ENCODE measurements at regions not wholly inside any gene's neighbourhood (a gene's known extent, or its start where the extent isn't known, plus 50 kb on each side); places are given as distances from the start of the nearest gene placed in this dataset.

- 83% methylated on average over 13 of the region's 19 CpGs for WGBS (ENCODE audit: insufficient coverage)
Observed at GRCh38 chr2:853203-853870, 97.3 kb upstream of the SNTG2 start.

DNA sequence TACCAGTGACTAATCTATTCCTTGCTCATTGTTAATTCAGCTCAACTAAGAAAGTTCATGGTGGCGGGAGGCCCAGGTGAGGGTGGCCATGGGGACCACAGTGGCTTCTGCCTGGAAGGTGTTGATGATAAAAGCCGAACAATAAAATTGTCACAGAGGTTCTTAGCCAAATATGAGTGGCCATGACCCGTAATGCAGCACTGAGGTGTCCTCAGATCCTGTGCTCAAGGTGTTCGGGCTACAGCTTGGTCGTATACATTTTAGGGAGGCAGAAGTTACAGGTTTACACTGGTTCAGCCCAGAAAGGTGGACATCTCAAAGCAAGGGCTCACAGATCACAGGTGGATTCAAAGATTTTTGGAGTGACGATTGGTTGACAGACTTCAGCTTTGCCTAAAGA lies 98.5 kb upstream of the SNTG2 start:
- Histone ChIP-seq H3K36me3 (ENCODE audit: control insufficient read depth, insufficient read depth, low read length) (no peaks in the 10 kb centered on the region), H3K27ac (ENCODE audit: low read depth, low read length) (no peak overlapping the region), H3K4me3 (ENCODE audit: low read depth, low read length) (no peak overlapping the region), H3K9me3 (ENCODE audit: control insufficient read depth, insufficient read depth, low read length) (no peaks in the 10 kb centered on the region), H3K27me3 (ENCODE audit: control insufficient read depth, insufficient read depth, low read length) (no peaks in the 10 kb centered on the region), H3K4me1 (ENCODE audit: control insufficient read depth, insufficient read depth, low read length) (no peaks in the 10 kb centered on the region)
- DNase-seq (ENCODE audit: low read depth in 4 of 6, low spot score in 6 of 6), result no peak
- 94% methylated on average over 6 of the region's 6 CpGs for WGBS (ENCODE audit: insufficient coverage)

More at GRCh38 chr2:853203-853870, 97.3 kb upstream of the SNTG2 start:
- H3K4me1 ChIP-seq (ENCODE audit: control insufficient read depth, insufficient read depth, low read length), result no peaks in the 10 kb centered on the region
- no peaks in the 10 kb centered on the region for H3K36me3 ChIP-seq (ENCODE audit: control insufficient read depth, insufficient read depth, low read length)
- H3K27me3 ChIP-seq (ENCODE audit: control insufficient read depth, insufficient read depth, low read length), result no peaks in the 10 kb centered on the region
- H3K27ac ChIP-seq (ENCODE audit: low read depth, low read length), result no peak overlapping the region
- DNase-seq (ENCODE audit: low read depth in 4 of 6, low spot score in 6 of 6), result no peak
- no peaks in the 10 kb centered on the region for H3K9me3 ChIP-seq (ENCODE audit: control insufficient read depth, insufficient read depth, low read length)
- no peak overlapping the region for H3K4me3 ChIP-seq (ENCODE audit: low read depth, low read length)

DNA sequence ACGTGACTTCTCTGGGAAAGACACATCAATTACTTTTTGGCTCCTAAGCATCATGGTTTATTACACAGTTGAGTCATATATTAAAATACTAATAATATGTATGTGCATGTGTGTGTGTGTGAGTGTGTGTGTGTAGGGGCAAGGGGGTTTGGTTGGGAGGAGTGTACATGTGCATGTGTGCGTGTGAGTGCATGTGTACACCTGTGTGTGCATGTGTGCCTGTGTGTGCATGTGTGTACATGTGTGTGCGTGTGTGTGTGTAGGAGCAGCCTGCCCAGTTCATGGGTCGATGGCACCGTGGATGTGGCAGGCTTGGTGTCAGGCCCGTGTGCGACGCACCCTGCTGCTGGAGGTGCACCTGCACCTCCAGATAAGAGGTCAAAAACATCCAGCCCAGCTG lies 99.0 kb upstream of the SNTG2 start:
- H3K27ac ChIP-seq (ENCODE audit: low read depth, low read length), result no peak overlapping the region
- WGBS (ENCODE audit: insufficient coverage), result 96% methylated on average over 7 of the region's 8 CpGs
- no peak for DNase-seq (ENCODE audit: low read depth in 4 of 6, low spot score in 6 of 6)

GRCh38 chr2:851078-851477 lies 99.6 kb upstream of the SNTG2 start:
- H3K4me3 ChIP-seq (ENCODE audit: low read depth, low read length), result no peak overlapping the region
- H3K36me3 ChIP-seq (ENCODE audit: control insufficient read depth, insufficient read depth, low read length), result no peaks in the 10 kb centered on the region
- no peak for DNase-seq (ENCODE audit: low read depth in 4 of 6, low spot score in 6 of 6)
- WGBS (ENCODE audit: insufficient coverage), result 83% methylated on average over 3 of the region's 3 CpGs
- no peaks in the 10 kb centered on the region for H3K9me3 ChIP-seq (ENCODE audit: control insufficient read depth, insufficient read depth, low read length)
- H3K4me1 ChIP-seq (ENCODE audit: control insufficient read depth, insufficient read depth, low read length), result no peaks in the 10 kb centered on the region
- H3K27me3 ChIP-seq (ENCODE audit: control insufficient read depth, insufficient read depth, low read length), result no peaks in the 10 kb centered on the region
- H3K27ac ChIP-seq (ENCODE audit: low read depth, low read length), result no peak overlapping the region

More for the DNA sequence above, 99.0 kb upstream of the SNTG2 start:
- Histone ChIP-seq H3K4me3 (ENCODE audit: low read depth, low read length) (no peak overlapping the region), H3K4me1 (ENCODE audit: control insufficient read depth, insufficient read depth, low read length) (no peaks in the 10 kb centered on the region), H3K9me3 (ENCODE audit: control insufficient read depth, insufficient read depth, low read length) (no peaks in the 10 kb centered on the region), H3K36me3 (ENCODE audit: control insufficient read depth, insufficient read depth, low read length) (no peaks in the 10 kb centered on the region), H3K27me3 (ENCODE audit: control insufficient read depth, insufficient read depth, low read length) (no peaks in the 10 kb centered on the region)

GRCh38 chr2:850429-850828 lies 100.2 kb upstream of the SNTG2 start:
- 64% methylated on average over 5 of the region's 5 CpGs for WGBS (ENCODE audit: insufficient coverage)

GRCh38 chr2:848099-848498 lies 102.5 kb upstream of the SNTG2 start:
- Histone ChIP-seq H3K4me3 (ENCODE audit: low read depth, low read length) (no peak overlapping the region), H3K36me3 (ENCODE audit: control insufficient read depth, insufficient read depth, low read length) (no peaks in the 10 kb centered on the region), H3K4me1 (ENCODE audit: control insufficient read depth, insufficient read depth, low read length) (no peaks in the 10 kb centered on the region), H3K27ac (ENCODE audit: low read depth, low read length) (no peak overlapping the region), H3K27me3 (ENCODE audit: control insufficient read depth, insufficient read depth, low read length) (no peaks in the 10 kb centered on the region), H3K9me3 (ENCODE audit: control insufficient read depth, insufficient read depth, low read length) (no peaks in the 10 kb centered on the region)
- DNase-seq (ENCODE audit: low read depth in 4 of 6, low spot score in 6 of 6), result no peak
- 92% methylated on average over 3 of the region's 3 CpGs for WGBS (ENCODE audit: insufficient coverage)

More at GRCh38 chr2:850429-850828, 100.2 kb upstream of the SNTG2 start:
- no peaks in the 10 kb centered on the region for H3K4me1 ChIP-seq (ENCODE audit: control insufficient read depth, insufficient read depth, low read length)
- H3K27ac ChIP-seq (ENCODE audit: low read depth, low read length), result no peak overlapping the region
- H3K4me3 ChIP-seq (ENCODE audit: low read depth, low read length), result no peak overlapping the region
- H3K36me3 ChIP-seq (ENCODE audit: control insufficient read depth, insufficient read depth, low read length), result no peaks in the 10 kb centered on the region
- DNase-seq (ENCODE audit: low read depth in 4 of 6, low spot score in 6 of 6), result no peak
- H3K9me3 ChIP-seq (ENCODE audit: control insufficient read depth, insufficient read depth, low read length), result no peaks in the 10 kb centered on the region
- H3K27me3 ChIP-seq (ENCODE audit: control insufficient read depth, insufficient read depth, low read length), result no peaks in the 10 kb centered on the region

DNA sequence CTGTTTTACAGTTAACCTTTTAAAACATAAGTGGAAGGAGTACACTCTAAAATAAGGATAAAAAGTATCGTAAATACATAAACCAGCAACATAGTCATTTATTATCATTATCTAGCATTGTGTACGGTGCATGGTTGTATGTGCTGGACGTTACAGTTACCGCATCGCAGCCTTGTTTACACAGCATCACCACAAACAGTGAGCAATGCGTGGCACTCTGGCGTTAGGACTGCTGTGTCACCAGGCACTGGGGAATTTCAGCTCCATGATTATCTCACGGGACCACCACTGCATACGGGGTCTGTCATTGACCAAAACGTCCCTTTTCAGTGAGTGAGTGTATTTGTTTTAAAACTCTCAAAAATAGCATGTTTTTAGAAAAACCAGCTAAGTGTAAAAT lies 103.0 kb upstream of the SNTG2 start:
- WGBS (ENCODE audit: insufficient coverage), result 93% methylated on average over 3 of the region's 10 CpGs
- no peaks in the 10 kb centered on the region for H3K27me3 ChIP-seq (ENCODE audit: control insufficient read depth, insufficient read depth, low read length)

GRCh38 chr2:844715-845114 lies 105.9 kb upstream of the SNTG2 start:
- no peaks in the 10 kb centered on the region for H3K9me3 ChIP-seq (ENCODE audit: control insufficient read depth, insufficient read depth, low read length)
- H3K36me3 ChIP-seq (ENCODE audit: control insufficient read depth, insufficient read depth, low read length), result no peaks in the 10 kb centered on the region
- no peaks in the 10 kb centered on the region for H3K4me1 ChIP-seq (ENCODE audit: control insufficient read depth, insufficient read depth, low read length)
- no peak for DNase-seq (ENCODE audit: low read depth in 4 of 6, low spot score in 6 of 6)
- no peak overlapping the region for H3K4me3 ChIP-seq (ENCODE audit: low read depth, low read length)
- no CpG with 5 or more reads among the region's 3 CpGs for WGBS (ENCODE audit: insufficient coverage)
- no peaks in the 10 kb centered on the region for H3K27me3 ChIP-seq (ENCODE audit: control insufficient read depth, insufficient read depth, low read length)
- H3K27ac ChIP-seq (ENCODE audit: low read depth, low read length), result no peak overlapping the region

More for the DNA sequence above, 103.0 kb upstream of the SNTG2 start:
- Histone ChIP-seq H3K36me3 (ENCODE audit: control insufficient read depth, insufficient read depth, low read length) (no peaks in the 10 kb centered on the region), H3K27ac (ENCODE audit: low read depth, low read length) (no peak overlapping the region), H3K4me1 (ENCODE audit: control insufficient read depth, insufficient read depth, low read length) (no peaks in the 10 kb centered on the region), H3K9me3 (ENCODE audit: control insufficient read depth, insufficient read depth, low read length) (no peaks in the 10 kb centered on the region), H3K4me3 (ENCODE audit: low read depth, low read length) (no peak overlapping the region)
- DNase-seq (ENCODE audit: low read depth in 4 of 6, low spot score in 6 of 6), result no peak

DNA sequence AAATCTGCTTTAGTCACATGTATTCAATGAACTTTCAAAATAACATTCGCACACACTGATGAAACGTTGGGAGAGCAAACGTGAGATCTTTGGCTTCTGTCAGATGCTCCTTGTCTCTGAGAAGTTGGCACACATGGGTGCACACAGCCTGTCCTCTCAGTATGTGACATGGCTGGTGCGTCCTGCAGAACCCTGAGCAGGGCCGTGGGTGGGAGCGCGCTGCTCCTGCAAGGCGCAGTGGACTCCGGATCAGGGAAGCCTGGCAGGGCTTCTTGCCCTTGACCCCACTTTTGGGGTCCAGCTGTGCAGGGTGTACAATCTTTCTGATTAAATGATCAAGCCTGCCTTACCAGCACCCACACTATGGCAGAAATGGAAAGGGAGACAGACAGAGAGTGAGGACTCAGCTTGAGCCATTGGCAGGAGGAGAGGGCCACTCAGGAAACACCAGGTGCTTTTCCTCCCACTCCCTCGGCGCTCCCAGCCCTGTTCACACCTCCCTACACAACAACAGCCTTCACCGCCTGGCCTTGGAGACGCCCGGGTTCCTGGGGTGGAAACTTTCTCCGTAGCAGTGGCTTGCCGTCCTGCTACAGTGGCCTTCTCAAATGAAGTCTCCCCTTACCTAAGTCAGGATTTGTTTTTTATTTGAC lies 108.4 kb upstream of the SNTG2 start:
- H3K36me3 ChIP-seq (ENCODE audit: control insufficient read depth, insufficient read depth, low read length), result no peaks in the 10 kb centered on the region
- H3K4me1 ChIP-seq (ENCODE audit: control insufficient read depth, insufficient read depth, low read length), result no peaks in the 10 kb centered on the region
- H3K4me3 ChIP-seq (ENCODE audit: low read depth, low read length), result no peak overlapping the region
- H3K27me3 ChIP-seq (ENCODE audit: control insufficient read depth, insufficient read depth, low read length), result no peaks in the 10 kb centered on the region
- H3K27ac ChIP-seq (ENCODE audit: low read depth, low read length), result no peak overlapping the region
- no peak for DNase-seq (ENCODE audit: low read depth in 4 of 6, low spot score in 6 of 6)
- H3K9me3 ChIP-seq (ENCODE audit: control insufficient read depth, insufficient read depth, low read length), result no peaks in the 10 kb centered on the region
- WGBS (ENCODE audit: insufficient coverage), result 62% methylated on average over 13 of the region's 16 CpGs

- Histone ChIP-seq H3K36me3 (ENCODE audit: control insufficient read depth, insufficient read depth, low read length) (no peaks in the 10 kb centered on the region), H3K27me3 (ENCODE audit: control insufficient read depth, insufficient read depth, low read length) (no peaks in the 10 kb centered on the region), H3K4me1 (ENCODE audit: control insufficient read depth, insufficient read depth, low read length) (no peaks in the 10 kb centered on the region), H3K27ac (ENCODE audit: low read depth, low read length) (no peak overlapping the region), H3K9me3 (ENCODE audit: control insufficient read depth, insufficient read depth, low read length) (no peaks in the 10 kb centered on the region), H3K4me3 (ENCODE audit: low read depth, low read length) (no peak overlapping the region)
- no peak for DNase-seq (ENCODE audit: low read depth in 4 of 6, low spot score in 6 of 6)
- WGBS (ENCODE audit: insufficient coverage), result no CpG with 5 or more reads among the region's 5 CpGs
Observed at GRCh38 chr2:841036-841435, 109.6 kb upstream of the SNTG2 start.

All from spinal cord (tissue), 9 donors.